HepG2 (cell line): ENCODE measurements at regions not wholly inside any gene's neighbourhood (a gene's known extent, or its start where the extent isn't known, plus 50 kb on each side); places are given as distances from the start of the nearest gene placed in this dataset.

Experiments used
- ATAC-seq: fragments of 200-7000 bp; cut with Tn5 transposase; 3 replicates; pipeline ENCODE4 v1.9.1; 2020; ENCODE audit warnings: mild to moderate bottlenecking, moderate library complexity
- BruUV-seq: library from RNA; stranded (reverse); fragments of 400-500 nt; replicated peaks from 2 replicates; lab custom pipeline; 2021; lab: Mats Ljungman, UMichigan
- CTCF ChIA-PET: fragments of 300-600 bp; formaldehyde crosslinking; extraction: SDS; loops from one replicate; lab custom pipeline; 2021; ENCODE audit warnings: low total read pairs, inconsistent platforms, low intra/inter-chr PET ratio; lab: Yijun Ruan, JAX
- POLR2A ChIA-PET: fragments of 350-600 bp; sonication (Branson Sonifier 250); formaldehyde crosslinking; loops from one replicate; lab custom pipeline; 2020; ENCODE audit warnings: antibody characterized with exemption, inconsistent platforms; lab: Yijun Ruan, JAX
- DNase-seq: peaks from one replicate; pipeline ENCODE4 v3.0.0-alpha.2; 2015; ENCODE audit warnings: low spot score
- FAIRE-seq: peaks from 3 replicates; lab custom pipeline; 2011; peaks lifted over from hg19 to GRCh38; lab: Jason Lieb, UNC
- H2AFZ ChIP-seq: one replicate; pipeline ENCODE4 v1.6.1; 2011; ENCODE audit warnings: low read length, inconsistent platforms
- H3K27ac ChIP-seq: fragments of 300-600 bp; 3 replicates; pipeline ENCODE4 v1.8.0; 2011; ENCODE audit warnings: mixed run types, mild to moderate bottlenecking, mixed read lengths, low read length, inconsistent platforms; ENCODE audit not compliant: insufficient read depth; ENCODE audit errors: extremely low read length
- H3K27me3 ChIP-seq, 2 experiments: fragments of 200-600 bp in 1 of 2; 2 replicates in 1 of 2; 3 replicates in 1 of 2; pipeline versions ENCODE4 v1.6.0 to v1.8.0; 2011; ENCODE audit warnings: low read length in 2 of 2, mild to moderate bottlenecking in 2 of 2, moderate library complexity in 2 of 2, inconsistent platforms in 1 of 2; ENCODE audit not compliant: insufficient read depth in 2 of 2, control insufficient read depth in 1 of 2
- H3K36me3 ChIP-seq, 2 experiments: fragments of 200-600 bp in 1 of 2; replicated peaks in 1 of 2; 2 replicates in 1 of 2; 3 replicates in 1 of 2; pipeline versions ENCODE4 v1.5.1 to v1.8.0; 2011; ENCODE audit warnings: low read length in 2 of 2, inconsistent platforms in 1 of 2; ENCODE audit not compliant: insufficient read depth in 2 of 2, control insufficient read depth in 1 of 2
- H3K4me1 ChIP-seq: 2 replicates; pipeline ENCODE4 v1.5.1; 2012; ENCODE audit warnings: low read length, inconsistent platforms; ENCODE audit not compliant: insufficient read depth
- H3K4me2 ChIP-seq: 2 replicates; pipeline ENCODE4 v1.6.0; 2011; ENCODE audit warnings: low read depth, low read length, inconsistent platforms
- H3K4me3 ChIP-seq, 3 experiments: fragments of 200-600 bp in 1 of 3; sonication (generic), shearing (Covaris generic) in 1 of 3; replicated peaks in 1 of 3; 2 replicates each; pipeline ENCODE4 v1.5.1; 2011 to 2016; ENCODE audit warnings: low read length in 3 of 3, inconsistent platforms in 2 of 3, low read depth in 2 of 3, mild to moderate bottlenecking in 2 of 3, control low read depth in 1 of 3, mixed read lengths in 1 of 3; ENCODE audit not compliant: insufficient read depth in 1 of 3
- H3K79me2 ChIP-seq: one replicate; pipeline ENCODE4 v1.6.1; 2011; ENCODE audit warnings: low read length, inconsistent platforms; ENCODE audit not compliant: insufficient read depth
- H3K9ac ChIP-seq: 2 replicates; pipeline ENCODE4 v1.6.0; 2011; ENCODE audit warnings: mild to moderate bottlenecking, low read depth, low read length, inconsistent platforms; ENCODE audit not compliant: insufficient read depth
- H3K9me3 ChIP-seq: 2 replicates; pipeline ENCODE4 v1.5.1; 2012; ENCODE audit warnings: mild to moderate bottlenecking, low read length
- H4K20me1 ChIP-seq: 2 replicates; pipeline ENCODE4 v1.6.0; 2011; ENCODE audit warnings: inconsistent platforms, mild to moderate bottlenecking, low read length, moderate library complexity; ENCODE audit not compliant: insufficient read depth
- ATRX ChIP-seq: sonication (generic); formaldehyde crosslinking; IDR thresholded peaks from 2 replicates; pipeline ENCODE4 v1.4.0; 2020; ENCODE audit warnings: missing genetic modification reagents, borderline replicate concordance
- ETV6 ChIP-seq: sonication (generic); formaldehyde crosslinking; conservative IDR thresholded peaks from 2 replicates; pipeline ENCODE4 v1.4.0; 2020; ENCODE audit warnings: missing genetic modification reagents
- HCFC1 ChIP-seq: fragments of 150-350 bp; IDR thresholded peaks from 2 replicates; pipeline ENCODE4 v1.6.1; 2014; ENCODE audit warnings: low read depth, low read length
- MAFG ChIP-seq: sonication (generic); formaldehyde crosslinking; IDR thresholded peaks from 2 replicates; pipeline ENCODE4 v1.5.1; 2020; ENCODE audit warnings: mild to moderate bottlenecking, missing genetic modification reagents
- NR3C1 ChIP-seq: sonication (generic); formaldehyde crosslinking; IDR thresholded peaks from 2 replicates; pipeline ENCODE4 v1.4.0; 2020; ENCODE audit warnings: missing genetic modification reagents
- PCBP2 ChIP-seq: fragments of 200-400 bp; formaldehyde crosslinking; optimal IDR thresholded peaks from 2 replicates; pipeline ENCODE3; 2018; ENCODE audit warnings: low read length, low read depth; ENCODE audit not compliant: poor library complexity, severe bottlenecking
- PHF20 ChIP-seq: sonication (generic); formaldehyde crosslinking; IDR thresholded peaks from 2 replicates; pipeline ENCODE4 v1.5.0; 2020; ENCODE audit warnings: mild to moderate bottlenecking, missing genetic modification reagents
- RFX1 ChIP-seq: fragments of 450-650 bp; IDR thresholded peaks from 2 replicates; pipeline ENCODE4 v1.6.1; 2017
- SP5 ChIP-seq: IDR thresholded peaks from 2 replicates; pipeline ENCODE4 v1.6.1; 2016; ENCODE audit warnings: low read depth, borderline replicate concordance
- U2AF2 ChIP-seq: fragments of 200-400 bp; formaldehyde crosslinking; IDR thresholded peaks from 2 replicates; pipeline ENCODE4 v1.6.1; 2017; ENCODE audit warnings: low read depth, mild to moderate bottlenecking, low read length
- YEATS4 ChIP-seq: sonication (generic); formaldehyde crosslinking; IDR thresholded peaks from 2 replicates; pipeline ENCODE4 v1.4.0; 2020; ENCODE audit warnings: missing genetic modification reagents, borderline replicate concordance
- ZC3H4 ChIP-seq: sonication (generic); formaldehyde crosslinking; IDR thresholded peaks from 2 replicates; pipeline ENCODE4 v1.4.0; 2020; ENCODE audit warnings: missing genetic modification reagents, borderline replicate concordance
- ZNF230 ChIP-seq: sonication (generic); formaldehyde crosslinking; IDR thresholded peaks from 2 replicates; pipeline ENCODE4 v1.4.0; 2020; ENCODE audit warnings: mild to moderate bottlenecking, missing genetic modification reagents
- ZNF562 ChIP-seq: sonication (generic); formaldehyde crosslinking; IDR thresholded peaks from 2 replicates; pipeline ENCODE4 v1.8.0; 2022; ENCODE audit warnings: missing genetic modification reagents, borderline replicate concordance
- ZNF724P ChIP-seq: sonication (generic); formaldehyde crosslinking; IDR thresholded peaks from 2 replicates; pipeline ENCODE4 v1.8.0; 2022; ENCODE audit warnings: missing genetic modification reagents, borderline replicate concordance
- WGBS: methylation state at CpG from one replicate; pipeline ENCODE4 v1.1.6; 2017; ENCODE audit warnings: low lambda C conversion rate; 5-methylcytosine and 5-hydroxymethylcytosine counted together
- in situ Hi-C: cut with HindIII; loops from 2 replicates; pipeline ENCODE4 v1.10.0; 2017; ENCODE audit warnings: low pct_unique_long_range_greater_than_20kb; ENCODE audit not compliant: extremely low pct_ligation_motif_present
- intact Hi-C: fragments of 100-400 bp; cut with micrococcal nuclease; formaldehyde crosslinking; loops from one replicate; pipeline ENCODE4 v1.10.0; 2022; ENCODE audit not compliant: unreplicated experiment
- TF ChIP-seq, protein P1 (sequence below): sonication (generic); formaldehyde crosslinking; IDR thresholded peaks from 2 replicates; pipeline ENCODE4 v1.4.0; 2020; ENCODE audit warnings: mild to moderate bottlenecking, missing genetic modification reagents, borderline replicate concordance
- TF ChIP-seq, protein P2 (sequence below): fragments of 450-650 bp; IDR thresholded peaks from 2 replicates; pipeline ENCODE4 v1.6.1; 2016
- TF ChIP-seq, protein P3 (sequence below): sonication (generic); formaldehyde crosslinking; IDR thresholded peaks from 2 replicates; pipeline ENCODE4 v1.5.0; 2020; ENCODE audit warnings: mild to moderate bottlenecking, missing genetic modification reagents, moderate library complexity

DNA sequence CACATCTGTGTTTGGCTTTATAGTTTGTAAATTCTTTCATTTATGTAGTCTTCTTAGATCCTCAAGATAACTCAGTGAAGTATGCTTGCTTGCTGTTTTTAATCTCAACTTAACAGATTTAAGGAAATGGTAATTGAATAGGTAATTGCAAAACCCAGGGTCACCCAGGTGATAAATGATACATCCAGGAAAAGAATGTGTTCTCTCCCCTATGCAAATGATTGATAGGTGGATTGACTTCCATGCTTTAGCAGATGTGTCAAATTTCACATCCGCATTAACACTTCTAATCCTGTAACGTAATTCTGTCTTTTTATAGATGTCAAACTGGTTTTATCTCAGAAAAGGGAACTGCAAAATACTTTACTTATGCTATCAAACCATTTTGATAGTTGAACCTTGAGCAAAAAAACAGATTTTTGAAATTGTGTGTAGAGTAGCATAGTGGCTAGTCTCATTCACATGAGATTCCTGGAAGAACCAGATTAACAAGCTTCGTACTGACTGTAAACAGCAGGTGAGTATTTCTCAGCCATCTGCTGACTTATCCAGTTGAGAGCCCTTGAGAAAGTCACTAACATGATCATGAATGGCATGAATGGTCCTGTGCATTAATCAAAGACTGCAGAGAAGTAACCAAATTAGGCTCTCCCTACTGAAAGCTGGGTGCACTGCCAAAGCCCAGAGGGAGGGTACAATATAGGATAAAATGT is 86.7 kb upstream of the PAM start (continued):
- TF ChIP-seq, protein P1, sequence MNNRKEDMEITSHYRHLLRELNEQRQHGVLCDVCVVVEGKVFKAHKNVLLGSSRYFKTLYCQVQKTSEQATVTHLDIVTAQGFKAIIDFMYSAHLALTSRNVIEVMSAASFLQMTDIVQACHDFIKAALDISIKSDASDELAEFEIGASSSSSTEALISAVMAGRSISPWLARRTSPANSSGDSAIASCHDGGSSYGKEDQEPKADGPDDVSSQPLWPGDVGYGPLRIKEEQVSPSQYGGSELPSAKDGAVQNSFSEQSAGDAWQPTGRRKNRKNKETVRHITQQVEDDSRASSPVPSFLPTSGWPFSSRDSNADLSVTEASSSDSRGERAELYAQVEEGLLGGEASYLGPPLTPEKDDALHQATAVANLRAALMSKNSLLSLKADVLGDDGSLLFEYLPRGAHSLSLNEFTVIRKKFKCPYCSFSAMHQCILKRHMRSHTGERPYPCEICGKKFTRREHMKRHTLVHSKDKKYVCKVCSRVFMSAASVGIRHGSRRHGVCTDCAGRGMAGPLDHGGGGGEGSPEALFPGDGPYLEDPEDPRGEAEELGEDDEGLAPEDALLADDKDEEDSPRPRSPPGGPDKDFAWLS (CRISPR knock-in tag): no peak
- TF ChIP-seq ZNF724P (no peak), U2AF2 (no peak), SP5 (CRISPR knock-in tag) (no peak), PCBP2 (no peak), PHF20 (CRISPR knock-in tag) (no peak), YEATS4 (CRISPR knock-in tag) (no peak)
- TF ChIP-seq, protein P2, sequence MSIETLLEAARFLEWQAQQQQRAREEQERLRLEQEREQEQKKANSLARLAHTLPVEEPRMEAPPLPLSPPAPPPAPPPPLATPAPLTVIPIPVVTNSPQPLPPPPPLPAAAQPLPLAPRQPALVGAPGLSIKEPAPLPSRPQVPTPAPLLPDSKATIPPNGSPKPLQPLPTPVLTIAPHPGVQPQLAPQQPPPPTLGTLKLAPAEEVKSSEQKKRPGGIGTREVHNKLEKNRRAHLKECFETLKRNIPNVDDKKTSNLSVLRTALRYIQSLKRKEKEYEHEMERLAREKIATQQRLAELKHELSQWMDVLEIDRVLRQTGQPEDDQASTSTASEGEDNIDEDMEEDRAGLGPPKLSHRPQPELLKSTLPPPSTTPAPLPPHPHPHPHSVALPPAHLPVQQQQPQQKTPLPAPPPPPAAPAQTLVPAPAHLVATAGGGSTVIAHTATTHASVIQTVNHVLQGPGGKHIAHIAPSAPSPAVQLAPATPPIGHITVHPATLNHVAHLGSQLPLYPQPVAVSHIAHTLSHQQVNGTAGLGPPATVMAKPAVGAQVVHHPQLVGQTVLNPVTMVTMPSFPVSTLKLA: no peak

DNA sequence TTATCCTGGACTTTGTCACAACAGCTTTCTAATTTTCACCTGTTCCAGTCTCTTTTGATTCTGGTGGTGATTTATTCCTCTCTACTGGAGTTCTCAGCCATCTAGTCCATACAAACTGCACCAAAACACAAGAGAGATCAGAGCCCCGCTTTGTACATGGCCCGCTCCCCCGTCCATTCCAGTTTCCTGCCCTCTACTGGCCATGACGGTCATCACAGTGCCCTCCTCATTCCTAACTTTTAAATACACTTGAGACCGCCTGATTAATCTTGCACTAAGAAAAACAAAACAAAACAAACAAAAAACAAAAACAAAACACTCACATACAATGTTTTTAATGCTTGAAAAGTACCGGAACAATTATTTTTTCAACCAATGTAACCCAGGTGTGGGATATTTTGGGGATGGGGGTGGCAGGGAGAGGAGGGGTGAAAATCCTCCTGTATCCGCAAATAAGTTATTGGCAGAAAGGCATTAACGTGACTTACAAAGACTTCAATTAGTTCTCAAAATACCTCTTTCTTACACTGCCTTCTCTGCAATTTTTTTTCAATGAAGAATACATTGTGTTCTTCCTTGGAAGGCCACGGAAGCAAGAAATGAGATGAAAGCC is 84.8 kb upstream of the PAM start:
- H3K27ac ChIP-seq: no peak overlapping the region
- DNase-seq (peak; percentile 22), FAIRE-seq (peak; percentile 37), ATAC-seq (peak; percentile 95)
- H3K9ac ChIP-seq: peak overlapping the region; percentile 22; the same call in 1 of the 2 replicates
- no peaks in the 10 kb centered on the region for H4K20me1 ChIP-seq
- peak overlapping the region; percentile 57 for H3K4me2 ChIP-seq
- 22% methylated on average over 9 of the region's 9 CpGs for WGBS
- H3K4me3 ChIP-seq: peak overlapping the region; percentile 47 to 54 (median 48); a peak in 5 of 6 replicates
- ChIA-PET POLR2A (no interaction called here), CTCF (no interaction called here)
- in situ Hi-C loops: no loop called here
- no peaks in the 10 kb centered on the region for H3K9me3 ChIP-seq
- H3K4me1 ChIP-seq: no peaks in the 10 kb centered on the region
- intact Hi-C loops: loop anchor here (1.0 kb wide), 1 partner anchor 87 kb away; no protein-coding TSS in a partner anchor
- BruUV-seq: no TSS peak
- H3K36me3 ChIP-seq: no peaks in the 10 kb centered on the region
- H3K79me2 ChIP-seq: no peaks in the 10 kb centered on the region
- H2AFZ ChIP-seq: peak overlapping the region; percentile 57
- no peaks in the 10 kb centered on the region for H3K27me3 ChIP-seq
- TF ChIP-seq RFX1 (no peak), ETV6 (CRISPR knock-in tag) (no peak), ATRX (no peak), ZNF230 (CRISPR knock-in tag) (no peak), ZNF562 (no peak), MAFG (CRISPR knock-in tag) (no peak), ZC3H4 (no peak), HCFC1 (no peak), NR3C1 (CRISPR knock-in tag) (no peak)
- TF ChIP-seq, protein P3, sequence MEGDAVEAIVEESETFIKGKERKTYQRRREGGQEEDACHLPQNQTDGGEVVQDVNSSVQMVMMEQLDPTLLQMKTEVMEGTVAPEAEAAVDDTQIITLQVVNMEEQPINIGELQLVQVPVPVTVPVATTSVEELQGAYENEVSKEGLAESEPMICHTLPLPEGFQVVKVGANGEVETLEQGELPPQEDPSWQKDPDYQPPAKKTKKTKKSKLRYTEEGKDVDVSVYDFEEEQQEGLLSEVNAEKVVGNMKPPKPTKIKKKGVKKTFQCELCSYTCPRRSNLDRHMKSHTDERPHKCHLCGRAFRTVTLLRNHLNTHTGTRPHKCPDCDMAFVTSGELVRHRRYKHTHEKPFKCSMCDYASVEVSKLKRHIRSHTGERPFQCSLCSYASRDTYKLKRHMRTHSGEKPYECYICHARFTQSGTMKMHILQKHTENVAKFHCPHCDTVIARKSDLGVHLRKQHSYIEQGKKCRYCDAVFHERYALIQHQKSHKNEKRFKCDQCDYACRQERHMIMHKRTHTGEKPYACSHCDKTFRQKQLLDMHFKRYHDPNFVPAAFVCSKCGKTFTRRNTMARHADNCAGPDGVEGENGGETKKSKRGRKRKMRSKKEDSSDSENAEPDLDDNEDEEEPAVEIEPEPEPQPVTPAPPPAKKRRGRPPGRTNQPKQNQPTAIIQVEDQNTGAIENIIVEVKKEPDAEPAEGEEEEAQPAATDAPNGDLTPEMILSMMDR (CRISPR knock-in tag): peak; percentile 75
